ENCODE measurements at regions not wholly inside any gene's neighbourhood (a gene's known extent, or its start where the extent isn't known, plus 50 kb on each side); places are given as distances from the start of the nearest gene placed in this dataset.

GRCh38 chr1:63147783-63148182, 174.6 kb upstream of the FOXD3 start:
- no peaks in the 10 kb centered on the region; the same call in 1 of the 2 replicates for H3K9me2 ChIP-seq (ENCODE audit: insufficient read depth)
- peaks cover 4% of the 10 kb centered on the region for H3K4me1 Mint-ChIP-seq
- H3K79me2 ChIP-seq (replicated peaks; ENCODE audit: insufficient read depth) = no peaks in the 10 kb centered on the region
- peaks cover 2% of the 10 kb centered on the region for H3K27me3 Mint-ChIP-seq (ENCODE audit: insufficient read depth, low read depth, poor library complexity)
- DNase-seq (ENCODE audit: low spot score) (no peak), ATAC-seq (no peak)
- H3K4me1 ChIP-seq (ENCODE audit: insufficient read depth) = peaks cover 3% of the 10 kb centered on the region; the same call in 1 of the 2 replicates
- H3K4me3 Mint-ChIP-seq = no peak overlapping the region
- H3F3A ChIP-seq (replicated peaks; ENCODE audit: low read depth) = no peaks in the 10 kb centered on the region
- no peak overlapping the region for H3K4me3 ChIP-seq
- no peaks in the 10 kb centered on the region for H3K27me3 ChIP-seq (ENCODE audit: insufficient read depth)
- no peak overlapping the region for H2AFZ ChIP-seq
- H3K27ac ChIP-seq (ENCODE audit: low read depth) = no peak overlapping the region
- no peak overlapping the region for H3K27ac Mint-ChIP-seq
- TF ChIP-seq REST (IDR thresholded peaks at IDR 0.05; ENCODE audit: unreplicated experiment) = no peak
- TF ChIP-seq ETS1 (IDR thresholded peaks at IDR 0.05) = no peak
- no peak for TF ChIP-seq CREB1 (CRISPR knock-in tag; IDR thresholded peaks at IDR 0.05; ENCODE audit: low read depth)
- TF ChIP-seq ZNF331 (CRISPR knock-in tag; IDR thresholded peaks at IDR 0.05; ENCODE audit: low read depth) = no peak
- TF ChIP-seq EZH2 (IDR thresholded peaks at IDR 0.05; ENCODE audit: low read depth, unreplicated experiment) = no peak
- no peak for TF ChIP-seq POLR2AphosphoS5 (IDR thresholded peaks at IDR 0.05; ENCODE audit: low read depth)
- no peak for TF ChIP-seq STAT1 (IDR thresholded peaks at IDR 0.05; ENCODE audit: unreplicated experiment)
- no peak for TF ChIP-seq JUNB (IDR thresholded peaks at IDR 0.05; ENCODE audit: unreplicated experiment)
- TF ChIP-seq ZNF462 (CRISPR knock-in tag; IDR thresholded peaks at IDR 0.05) = no peak
- no peak for TF ChIP-seq NANOG (IDR thresholded peaks at IDR 0.05; ENCODE audit: borderline replicate concordance)
- no peak for TF ChIP-seq EZH2phosphoT487 (IDR thresholded peaks at IDR 0.05; ENCODE audit: unreplicated experiment)
- TF ChIP-seq CTCF (conservative IDR thresholded peaks at IDR 0.05; ENCODE audit: low read depth in 2 of 2) = no peak
- TF ChIP-seq ZNF114 (CRISPR knock-in tag; IDR thresholded peaks at IDR 0.05) = no peak
- H3K36me3 ChIP-seq (ENCODE audit: insufficient read depth) = no peaks in the 10 kb centered on the region; the same call in 1 of the 2 replicates
- no peaks in the 10 kb centered on the region for H4K20me1 ChIP-seq (replicated peaks; ENCODE audit: insufficient read depth)
- no peaks in the 10 kb centered on the region for H3K9me3 Mint-ChIP-seq
- H3K4me2 ChIP-seq = no peak overlapping the region
- no peaks in the 10 kb centered on the region for H3K36me3 Mint-ChIP-seq (ENCODE audit: low read depth)
